ENCODE measurements at regions not wholly inside any gene's neighbourhood (a gene's known extent, or its start where the extent isn't known, plus 50 kb on each side); places are given as distances from the start of the nearest gene placed in this dataset.

DNA sequence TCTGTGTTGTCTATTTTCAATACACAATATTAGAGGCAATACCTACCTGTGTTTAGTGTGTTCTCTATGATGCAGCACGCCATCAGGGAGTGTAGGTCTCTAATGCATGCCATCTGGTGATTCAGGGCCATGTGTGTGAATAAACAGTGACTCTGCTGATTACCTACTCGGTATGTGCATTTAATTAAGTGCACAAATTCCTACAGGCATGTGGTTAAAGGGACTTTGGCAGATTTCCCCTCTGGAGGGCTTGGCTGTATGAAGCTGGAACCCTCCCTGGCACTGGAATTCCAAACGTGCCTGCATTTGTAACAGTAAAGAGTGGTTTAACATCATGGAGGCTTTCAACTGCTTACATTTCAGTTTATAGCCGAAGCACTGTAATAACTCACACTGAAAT lies 401.5 kb upstream of the SASH1 start:
- H3K4me3 ChIP-seq (ENCODE audit: low read length in 2 of 2) = no peak overlapping the region
- H3K4me1 ChIP-seq (ENCODE audit: control insufficient read depth in 2 of 2, insufficient read depth in 2 of 2, low read length in 2 of 2) = no peaks in the 10 kb centered on the region
- no peaks in the 10 kb centered on the region for H3K9me3 ChIP-seq (ENCODE audit: control insufficient read depth in 2 of 2, low read length in 2 of 2)
- H3K27ac ChIP-seq (ENCODE audit: low read depth in 2 of 2, low read length in 2 of 2) = no peak overlapping the region
- no peaks in the 10 kb centered on the region for H3K27me3 ChIP-seq (ENCODE audit: control insufficient read depth in 2 of 2, insufficient read depth in 2 of 2, low read length in 2 of 2)
- H3K36me3 ChIP-seq (ENCODE audit: control insufficient read depth in 2 of 2, insufficient read depth in 2 of 2, low read length in 2 of 2) = no peaks in the 10 kb centered on the region
- H3K9ac ChIP-seq (ENCODE audit: low read depth in 1 of 2, low read length in 2 of 2) = no peak overlapping the region

DNA sequence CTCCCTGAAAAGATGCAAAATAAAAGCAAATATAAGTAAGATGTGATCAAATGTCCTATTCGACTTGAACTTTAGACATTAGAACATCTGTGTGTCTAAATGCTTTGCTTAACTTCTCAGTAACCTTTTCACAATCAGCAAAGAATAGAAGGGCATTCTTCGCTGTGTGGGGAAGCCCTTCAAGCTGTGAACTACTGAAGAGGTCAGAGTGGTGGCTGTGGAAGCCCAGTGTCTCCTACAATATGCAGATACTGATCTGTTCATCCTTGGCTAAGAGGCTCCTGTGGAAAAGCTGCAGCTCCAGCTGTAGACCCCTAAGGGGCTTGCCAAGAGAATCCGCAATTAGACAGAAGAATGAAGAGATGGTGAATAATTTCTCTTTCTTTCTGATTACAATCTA lies 400.3 kb upstream of the SASH1 start:
- H3K27ac ChIP-seq (ENCODE audit: low read depth in 2 of 2, low read length in 2 of 2) = no peak overlapping the region
- no peak overlapping the region for H3K9ac ChIP-seq (ENCODE audit: low read depth in 1 of 2, low read length in 2 of 2)
- H3K9me3 ChIP-seq (ENCODE audit: control insufficient read depth in 2 of 2, low read length in 2 of 2) = no peaks in the 10 kb centered on the region
- H3K36me3 ChIP-seq (ENCODE audit: control insufficient read depth in 2 of 2, insufficient read depth in 2 of 2, low read length in 2 of 2) = no peaks in the 10 kb centered on the region
- H3K4me3 ChIP-seq (ENCODE audit: low read length in 2 of 2) = no peak overlapping the region
- no peaks in the 10 kb centered on the region for H3K4me1 ChIP-seq (ENCODE audit: control insufficient read depth in 2 of 2, insufficient read depth in 2 of 2, low read length in 2 of 2)
- H3K27me3 ChIP-seq (ENCODE audit: control insufficient read depth in 2 of 2, insufficient read depth in 2 of 2, low read length in 2 of 2) = no peaks in the 10 kb centered on the region

DNA sequence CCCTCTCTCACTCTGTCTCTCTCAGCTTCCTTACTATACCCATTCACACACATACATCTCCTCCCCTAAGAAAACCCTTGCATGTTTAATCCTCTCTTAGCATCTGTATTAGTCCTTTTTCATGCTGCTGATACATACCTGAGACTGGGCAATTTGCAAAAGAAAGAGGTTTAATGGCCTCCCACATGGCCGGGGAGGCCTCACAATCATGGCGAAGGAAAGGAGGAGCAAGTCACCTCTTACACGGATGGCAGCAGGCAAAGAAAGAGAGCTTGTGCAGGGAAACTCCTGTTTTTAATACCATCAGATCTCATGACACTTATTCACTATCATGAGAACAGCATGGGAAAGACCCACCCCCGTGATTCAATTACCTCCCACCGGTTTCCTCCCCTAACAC lies 398.5 kb upstream of the SASH1 start:
- Histone ChIP-seq H3K36me3 (ENCODE audit: control insufficient read depth in 2 of 2, insufficient read depth in 2 of 2, low read length in 2 of 2) (no peaks in the 10 kb centered on the region), H3K9me3 (ENCODE audit: control insufficient read depth in 2 of 2, low read length in 2 of 2) (no peaks in the 10 kb centered on the region), H3K27me3 (ENCODE audit: control insufficient read depth in 2 of 2, insufficient read depth in 2 of 2, low read length in 2 of 2) (no peaks in the 10 kb centered on the region), H3K4me1 (ENCODE audit: control insufficient read depth in 2 of 2, insufficient read depth in 2 of 2, low read length in 2 of 2) (no peaks in the 10 kb centered on the region), H3K4me3 (ENCODE audit: low read length in 2 of 2) (no peak overlapping the region), H3K9ac (ENCODE audit: low read depth in 1 of 2, low read length in 2 of 2) (no peak overlapping the region), H3K27ac (ENCODE audit: low read depth in 2 of 2, low read length in 2 of 2) (no peak overlapping the region)

DNA sequence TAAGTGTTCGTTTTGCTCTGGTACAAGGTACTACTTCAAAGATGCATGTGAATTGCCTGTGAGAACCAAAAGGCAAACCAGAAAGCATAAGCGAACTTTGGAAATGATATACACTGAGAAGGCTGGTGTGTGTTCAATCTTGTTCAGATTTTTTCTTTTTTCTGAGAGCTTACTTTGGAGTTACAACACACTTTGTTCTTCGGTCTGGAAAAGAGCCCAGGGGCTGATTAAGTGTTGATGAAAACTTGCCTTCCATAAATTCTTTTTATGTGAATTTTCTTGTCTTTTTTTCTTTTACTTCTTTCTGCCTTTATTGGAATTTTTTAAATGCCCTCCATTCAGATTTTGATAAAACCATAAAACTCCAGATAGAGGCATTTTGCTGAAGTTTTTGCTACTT lies 395.1 kb upstream of the SASH1 start:
- Histone ChIP-seq H3K27me3 (ENCODE audit: control insufficient read depth in 2 of 2, insufficient read depth in 2 of 2, low read length in 2 of 2) (no peaks in the 10 kb centered on the region), H3K4me3 (ENCODE audit: low read length in 2 of 2) (no peak overlapping the region), H3K4me1 (ENCODE audit: control insufficient read depth in 2 of 2, insufficient read depth in 2 of 2, low read length in 2 of 2) (peaks cover 0 to 3% of the 10 kb centered on the region in 2 donors), H3K36me3 (ENCODE audit: control insufficient read depth in 2 of 2, insufficient read depth in 2 of 2, low read length in 2 of 2) (no peaks in the 10 kb centered on the region), H3K27ac (ENCODE audit: low read depth in 2 of 2, low read length in 2 of 2) (no peak overlapping the region), H3K9ac (ENCODE audit: low read depth in 1 of 2, low read length in 2 of 2) (no peak overlapping the region), H3K9me3 (ENCODE audit: control insufficient read depth in 2 of 2, low read length in 2 of 2) (no peaks in the 10 kb centered on the region)

DNA sequence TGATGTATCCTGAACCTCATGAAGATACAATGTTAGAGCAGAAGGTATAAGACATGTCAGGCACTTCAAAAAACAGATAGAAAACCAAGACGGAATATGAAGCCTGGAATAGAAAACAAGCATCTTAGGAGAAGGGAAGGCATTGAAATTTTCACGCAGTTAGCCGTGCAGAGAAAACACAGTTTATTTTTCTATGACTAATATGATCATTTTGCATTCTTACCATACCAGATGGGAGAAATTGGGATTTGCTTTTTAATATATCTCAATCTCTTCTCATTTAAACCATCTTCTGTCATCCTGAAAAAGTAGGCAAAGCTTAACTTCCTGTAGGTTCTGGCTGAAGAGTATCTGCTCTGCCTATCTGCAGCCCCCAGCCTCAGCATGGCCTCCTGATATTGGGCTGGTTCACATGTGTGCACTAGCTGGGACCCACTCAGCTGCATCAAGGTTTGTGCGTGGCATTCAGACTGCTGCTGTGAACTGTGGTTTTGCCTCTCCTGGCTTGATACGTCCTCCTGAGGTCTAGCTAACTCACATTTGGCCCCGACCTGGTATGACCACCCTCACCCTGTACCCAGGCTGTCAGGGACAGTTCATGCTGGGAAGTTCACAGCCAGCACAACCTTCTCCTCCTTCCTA lies 392.5 kb upstream of the SASH1 start:
- Histone ChIP-seq H3K36me3 (ENCODE audit: control insufficient read depth in 2 of 2, insufficient read depth in 2 of 2, low read length in 2 of 2) (no peaks in the 10 kb centered on the region), H3K4me1 (ENCODE audit: control insufficient read depth in 2 of 2, insufficient read depth in 2 of 2, low read length in 2 of 2) (peaks cover 0 to 3% of the 10 kb centered on the region in 2 donors), H3K27ac (ENCODE audit: low read depth in 2 of 2, low read length in 2 of 2) (no peak overlapping the region), H3K9ac (ENCODE audit: low read depth in 1 of 2, low read length in 2 of 2) (no peak overlapping the region), H3K9me3 (ENCODE audit: control insufficient read depth in 2 of 2, low read length in 2 of 2) (no peaks in the 10 kb centered on the region), H3K27me3 (ENCODE audit: control insufficient read depth in 2 of 2, insufficient read depth in 2 of 2, low read length in 2 of 2) (no peaks in the 10 kb centered on the region), H3K4me3 (ENCODE audit: low read length in 2 of 2) (no peak overlapping the region)

DNA sequence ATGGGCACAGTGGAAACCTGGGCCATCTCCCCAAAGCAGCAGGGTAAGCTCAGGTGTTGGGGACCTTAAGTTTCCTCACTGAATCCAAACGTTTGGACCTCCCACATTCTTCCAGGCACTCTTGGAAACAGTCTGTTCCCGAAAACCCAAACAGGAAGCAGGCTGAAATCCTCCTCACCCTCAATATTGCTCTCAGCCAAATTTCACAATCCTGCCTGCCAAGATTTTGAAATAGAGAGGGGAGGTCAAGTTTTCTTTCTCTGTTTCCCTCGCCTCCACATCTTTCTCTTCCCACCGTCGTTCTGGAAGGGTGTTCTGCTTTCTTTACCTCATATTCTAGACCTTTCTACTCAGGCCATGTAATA lies 392.0 kb upstream of the SASH1 start:
- Histone ChIP-seq H3K27ac (ENCODE audit: low read depth in 2 of 2, low read length in 2 of 2) (no peak overlapping the region), H3K4me3 (ENCODE audit: low read length in 2 of 2) (no peak overlapping the region), H3K9me3 (ENCODE audit: control insufficient read depth in 2 of 2, low read length in 2 of 2) (no peaks in the 10 kb centered on the region), H3K27me3 (ENCODE audit: control insufficient read depth in 2 of 2, insufficient read depth in 2 of 2, low read length in 2 of 2) (no peaks in the 10 kb centered on the region), H3K9ac (ENCODE audit: low read depth in 1 of 2, low read length in 2 of 2) (no peak overlapping the region), H3K4me1 (ENCODE audit: control insufficient read depth in 2 of 2, insufficient read depth in 2 of 2, low read length in 2 of 2) (peaks cover 0 to 3% of the 10 kb centered on the region in 2 donors), H3K36me3 (ENCODE audit: control insufficient read depth in 2 of 2, insufficient read depth in 2 of 2, low read length in 2 of 2) (no peaks in the 10 kb centered on the region)

DNA sequence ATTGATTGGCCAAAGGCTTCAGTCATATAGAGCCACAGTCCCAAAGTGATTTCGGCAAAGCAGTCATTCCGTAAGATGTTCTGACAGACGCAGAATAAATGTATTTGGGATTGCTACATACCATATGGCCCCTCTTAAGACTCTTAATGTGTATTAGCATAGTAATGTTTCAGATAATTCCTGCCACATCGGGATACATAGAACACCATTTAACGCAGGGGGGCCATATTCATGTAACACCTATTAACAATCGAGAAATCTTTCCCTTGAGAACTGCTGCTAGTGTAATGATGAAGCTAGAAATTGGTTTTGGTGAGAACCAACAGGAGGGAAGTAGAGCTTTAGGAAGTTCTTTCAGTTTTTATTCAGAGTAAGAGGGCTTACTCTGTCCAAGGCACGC lies 390.9 kb upstream of the SASH1 start:
- no peaks in the 10 kb centered on the region for H3K27me3 ChIP-seq (ENCODE audit: control insufficient read depth in 2 of 2, insufficient read depth in 2 of 2, low read length in 2 of 2)
- H3K9ac ChIP-seq (ENCODE audit: low read depth in 1 of 2, low read length in 2 of 2) = no peak overlapping the region
- H3K36me3 ChIP-seq (ENCODE audit: control insufficient read depth in 2 of 2, insufficient read depth in 2 of 2, low read length in 2 of 2) = no peaks in the 10 kb centered on the region
- H3K4me1 ChIP-seq (ENCODE audit: control insufficient read depth in 2 of 2, insufficient read depth in 2 of 2, low read length in 2 of 2) = peaks cover 0 to 3% of the 10 kb centered on the region in 2 donors
- no peaks in the 10 kb centered on the region for H3K9me3 ChIP-seq (ENCODE audit: control insufficient read depth in 2 of 2, low read length in 2 of 2)
- no peak overlapping the region for H3K27ac ChIP-seq (ENCODE audit: low read depth in 2 of 2, low read length in 2 of 2)
- H3K4me3 ChIP-seq (ENCODE audit: low read length in 2 of 2) = no peak overlapping the region

DNA sequence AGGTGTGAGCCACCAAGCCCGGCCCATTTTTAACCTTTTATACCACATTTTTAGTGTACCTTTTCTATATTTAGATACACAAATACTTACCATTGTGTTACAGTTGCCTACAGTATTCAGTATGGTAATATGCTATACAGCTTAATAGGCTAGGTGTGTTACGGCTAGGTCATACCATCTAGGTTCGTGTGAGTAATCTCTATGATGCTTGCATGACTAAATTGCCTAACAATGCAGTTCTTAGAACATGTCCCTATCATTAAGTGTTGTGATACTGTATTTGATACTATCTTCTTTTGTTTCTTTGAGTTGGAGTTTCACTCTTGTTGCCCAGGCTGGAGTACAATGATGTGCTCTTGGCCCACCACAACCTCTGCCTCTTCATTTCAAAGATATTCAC lies 387.7 kb upstream of the SASH1 start:
- Histone ChIP-seq H3K4me1 (ENCODE audit: control insufficient read depth in 2 of 2, insufficient read depth in 2 of 2, low read length in 2 of 2) (peaks cover 0 to 3% of the 10 kb centered on the region in 2 donors), H3K36me3 (ENCODE audit: control insufficient read depth in 2 of 2, insufficient read depth in 2 of 2, low read length in 2 of 2) (no peaks in the 10 kb centered on the region), H3K9me3 (ENCODE audit: control insufficient read depth in 2 of 2, low read length in 2 of 2) (no peaks in the 10 kb centered on the region), H3K27ac (ENCODE audit: low read depth in 2 of 2, low read length in 2 of 2) (no peak overlapping the region), H3K27me3 (ENCODE audit: control insufficient read depth in 2 of 2, insufficient read depth in 2 of 2, low read length in 2 of 2) (no peaks in the 10 kb centered on the region), H3K4me3 (ENCODE audit: low read length in 2 of 2) (no peak overlapping the region), H3K9ac (ENCODE audit: low read depth in 1 of 2, low read length in 2 of 2) (no peak overlapping the region)

DNA sequence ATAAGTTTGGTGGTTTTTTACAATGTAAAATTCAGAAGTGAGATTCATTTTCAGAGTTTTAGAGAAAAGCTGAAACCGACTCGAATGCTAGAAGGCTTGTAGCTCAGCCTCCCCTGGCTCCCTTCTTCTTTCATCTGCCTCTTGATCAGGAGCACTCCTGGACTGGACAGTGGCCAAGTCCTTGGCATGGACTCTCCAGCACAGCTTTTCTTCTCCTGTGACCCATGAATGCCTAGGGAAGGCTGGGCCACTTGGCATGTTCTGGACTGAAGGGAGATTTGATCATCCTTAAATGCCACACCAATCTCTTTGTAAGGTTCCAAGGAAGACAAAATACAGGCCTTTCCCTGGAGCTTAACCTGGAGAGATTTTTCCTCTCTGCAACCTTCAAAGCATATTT lies 384.0 kb upstream of the SASH1 start:
- H3K4me1 ChIP-seq (ENCODE audit: control insufficient read depth in 2 of 2, insufficient read depth in 2 of 2, low read length in 2 of 2) = no peaks in the 10 kb centered on the region
- H3K9me3 ChIP-seq (ENCODE audit: control insufficient read depth in 2 of 2, low read length in 2 of 2) = no peaks in the 10 kb centered on the region
- H3K9ac ChIP-seq (ENCODE audit: low read depth in 1 of 2, low read length in 2 of 2) = no peak overlapping the region
- H3K27me3 ChIP-seq (ENCODE audit: control insufficient read depth in 2 of 2, insufficient read depth in 2 of 2, low read length in 2 of 2) = no peaks in the 10 kb centered on the region
- H3K36me3 ChIP-seq (ENCODE audit: control insufficient read depth in 2 of 2, insufficient read depth in 2 of 2, low read length in 2 of 2) = no peaks in the 10 kb centered on the region
- H3K27ac ChIP-seq (ENCODE audit: low read depth in 2 of 2, low read length in 2 of 2) = no peak overlapping the region
- H3K4me3 ChIP-seq (ENCODE audit: low read length in 2 of 2) = no peak overlapping the region

DNA sequence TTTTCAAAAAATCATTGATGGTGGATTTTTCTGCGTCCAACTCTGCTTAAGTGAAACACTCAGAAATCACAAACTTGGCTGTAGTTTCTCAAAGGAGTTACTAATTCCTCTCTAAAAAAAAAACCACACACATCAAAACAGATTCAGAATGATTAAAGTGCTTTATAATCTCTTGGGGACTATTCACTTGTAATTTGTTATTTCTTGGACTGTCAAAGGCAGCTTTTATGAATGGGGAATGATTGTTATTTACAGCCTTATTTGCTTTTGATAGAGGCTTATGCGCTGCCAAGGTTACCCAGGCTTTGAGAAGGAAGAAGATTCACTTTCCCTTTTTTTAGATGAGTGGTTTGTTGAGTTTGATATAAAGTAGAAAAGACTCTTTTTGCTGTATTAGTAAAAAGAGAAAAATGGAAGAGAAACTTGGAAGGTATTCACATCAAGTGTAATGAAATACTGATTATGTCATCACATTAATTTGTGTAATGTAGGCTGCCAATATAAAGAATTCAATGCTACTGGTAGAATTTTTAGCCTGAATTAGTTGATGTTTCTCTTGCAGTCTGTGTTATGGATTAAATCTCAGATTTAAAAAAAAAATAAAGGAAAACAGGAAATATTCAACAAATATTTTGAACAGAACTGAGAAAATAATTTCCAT lies 381.0 kb upstream of the SASH1 start:
- no peak overlapping the region for H3K4me3 ChIP-seq (ENCODE audit: low read length in 2 of 2)
- no peaks in the 10 kb centered on the region for H3K4me1 ChIP-seq (ENCODE audit: control insufficient read depth in 2 of 2, insufficient read depth in 2 of 2, low read length in 2 of 2)
- H3K9me3 ChIP-seq (ENCODE audit: control insufficient read depth in 2 of 2, low read length in 2 of 2) = no peaks in the 10 kb centered on the region
- no peaks in the 10 kb centered on the region for H3K36me3 ChIP-seq (ENCODE audit: control insufficient read depth in 2 of 2, insufficient read depth in 2 of 2, low read length in 2 of 2)
- H3K27me3 ChIP-seq (ENCODE audit: control insufficient read depth in 2 of 2, insufficient read depth in 2 of 2, low read length in 2 of 2) = no peaks in the 10 kb centered on the region
- no peak overlapping the region for H3K9ac ChIP-seq (ENCODE audit: low read depth in 1 of 2, low read length in 2 of 2)
- no peak overlapping the region for H3K27ac ChIP-seq (ENCODE audit: low read depth in 2 of 2, low read length in 2 of 2)
